ENCODE measurements at regions not wholly inside any gene's neighbourhood (a gene's known extent, or its start where the extent isn't known, plus 50 kb on each side); places are given as distances from the start of the nearest gene placed in this dataset.

DNA sequence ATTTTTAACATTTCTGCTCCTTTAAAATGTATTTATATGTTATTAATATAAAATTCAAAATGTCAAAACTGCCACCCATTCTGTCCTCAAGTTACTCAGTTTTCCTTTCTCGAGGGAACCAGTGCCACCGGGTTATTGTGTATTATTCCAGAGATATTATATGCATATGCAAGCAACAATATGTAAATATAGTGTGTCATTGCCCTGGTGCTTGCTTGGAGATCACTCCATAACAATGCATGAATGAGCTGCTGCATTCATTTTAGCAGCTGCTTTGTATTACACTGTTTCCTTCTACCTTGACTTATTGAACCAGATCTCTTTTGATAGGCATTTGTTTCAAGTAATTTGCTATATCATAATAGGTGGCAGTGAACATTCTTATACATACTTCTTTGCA lies 509.1 kb downstream of the MCTP2 start:
- H3K9me3 ChIP-seq: no peaks in the 10 kb centered on the region
- peaks cover 4% of the 10 kb centered on the region for H3K4me1 ChIP-seq
- TF ChIP-seq, protein P1, sequence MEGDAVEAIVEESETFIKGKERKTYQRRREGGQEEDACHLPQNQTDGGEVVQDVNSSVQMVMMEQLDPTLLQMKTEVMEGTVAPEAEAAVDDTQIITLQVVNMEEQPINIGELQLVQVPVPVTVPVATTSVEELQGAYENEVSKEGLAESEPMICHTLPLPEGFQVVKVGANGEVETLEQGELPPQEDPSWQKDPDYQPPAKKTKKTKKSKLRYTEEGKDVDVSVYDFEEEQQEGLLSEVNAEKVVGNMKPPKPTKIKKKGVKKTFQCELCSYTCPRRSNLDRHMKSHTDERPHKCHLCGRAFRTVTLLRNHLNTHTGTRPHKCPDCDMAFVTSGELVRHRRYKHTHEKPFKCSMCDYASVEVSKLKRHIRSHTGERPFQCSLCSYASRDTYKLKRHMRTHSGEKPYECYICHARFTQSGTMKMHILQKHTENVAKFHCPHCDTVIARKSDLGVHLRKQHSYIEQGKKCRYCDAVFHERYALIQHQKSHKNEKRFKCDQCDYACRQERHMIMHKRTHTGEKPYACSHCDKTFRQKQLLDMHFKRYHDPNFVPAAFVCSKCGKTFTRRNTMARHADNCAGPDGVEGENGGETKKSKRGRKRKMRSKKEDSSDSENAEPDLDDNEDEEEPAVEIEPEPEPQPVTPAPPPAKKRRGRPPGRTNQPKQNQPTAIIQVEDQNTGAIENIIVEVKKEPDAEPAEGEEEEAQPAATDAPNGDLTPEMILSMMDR (IDR thresholded peaks at IDR 0.05): no peak
- intact Hi-C loops (cut with DNase I): no loop called here
- DNase-seq (no peak), ATAC-seq (no peak)
- H3K27me3 ChIP-seq: no peaks in the 10 kb centered on the region
- no peaks in the 10 kb centered on the region for H3K36me3 ChIP-seq
- H3K27ac ChIP-seq: no peak overlapping the region
- H3K4me3 ChIP-seq: no peak overlapping the region

DNA sequence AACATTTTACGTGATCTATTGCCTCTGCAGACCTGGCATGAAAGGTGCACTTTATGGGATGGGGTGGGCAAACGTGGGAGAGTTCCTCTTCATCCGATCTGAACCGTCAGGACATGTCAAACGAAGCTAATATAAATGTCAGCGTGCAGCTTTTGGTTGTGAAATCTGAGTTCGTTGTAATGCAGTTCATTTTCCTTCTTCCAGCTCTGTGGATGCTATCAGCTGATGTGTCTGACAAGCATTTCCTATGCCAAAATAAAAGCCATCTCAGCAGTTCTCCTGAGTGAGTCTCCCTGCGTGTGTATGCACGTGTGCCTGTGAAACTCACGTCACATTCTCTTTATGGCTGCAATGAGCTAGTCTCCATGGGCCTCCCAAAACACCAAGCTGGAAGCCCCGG lies 512.3 kb downstream of the MCTP2 start:
- H3K27ac ChIP-seq: no peak overlapping the region
- TF ChIP-seq, protein P1 (IDR thresholded peaks at IDR 0.05): no peak
- intact Hi-C loops (cut with DNase I): no loop called here
- ATAC-seq (no peak), DNase-seq (no peak)
- no peaks in the 10 kb centered on the region for H3K36me3 ChIP-seq
- H3K9me3 ChIP-seq: no peaks in the 10 kb centered on the region
- no peak overlapping the region for H3K4me3 ChIP-seq
- no peaks in the 10 kb centered on the region for H3K27me3 ChIP-seq
- no peaks in the 10 kb centered on the region for H3K4me1 ChIP-seq

DNA sequence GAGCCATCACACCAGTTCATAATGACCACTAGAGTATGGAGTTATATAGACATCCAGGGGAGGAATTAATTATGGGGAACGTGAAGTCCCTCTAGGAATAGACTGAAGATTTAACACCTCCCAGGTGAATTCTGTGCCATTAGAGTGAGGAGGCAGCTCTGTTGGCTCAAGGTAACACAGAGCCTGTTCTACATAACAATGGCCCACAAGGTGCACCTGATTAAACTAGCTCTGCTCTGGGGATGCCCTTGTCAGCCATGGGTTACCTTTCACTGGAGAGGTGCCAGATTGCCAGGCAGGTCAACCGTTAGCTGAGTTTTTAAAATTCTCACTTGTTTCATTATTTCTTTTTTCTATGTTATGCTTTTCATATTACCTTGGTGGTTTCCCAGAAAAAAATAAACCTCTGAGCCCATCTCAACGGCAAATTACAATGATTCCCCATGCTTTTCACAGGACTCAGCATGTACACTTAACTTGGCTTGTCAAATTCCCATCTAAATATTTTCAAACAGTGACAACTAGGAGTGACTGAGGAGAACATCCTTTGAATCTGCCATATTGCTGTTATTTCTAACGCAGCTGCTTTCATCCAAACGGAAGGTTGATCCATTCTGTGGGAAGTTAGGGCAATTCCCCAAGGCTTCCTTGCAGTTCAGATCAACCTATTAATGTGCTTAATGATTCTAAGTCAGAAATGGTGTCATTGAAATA lies 512.9 kb downstream of the MCTP2 start:
- no peak for DNase-seq
- intact Hi-C loops (cut with DNase I): no loop called here
- Histone ChIP-seq H3K4me3 (no peak overlapping the region), H3K27me3 (no peaks in the 10 kb centered on the region), H3K4me1 (no peaks in the 10 kb centered on the region), H3K36me3 (no peaks in the 10 kb centered on the region), H3K9me3 (no peaks in the 10 kb centered on the region), H3K27ac (no peak overlapping the region)
- ATAC-seq: no peak
- TF ChIP-seq, protein P1 (IDR thresholded peaks at IDR 0.05): no peak

DNA sequence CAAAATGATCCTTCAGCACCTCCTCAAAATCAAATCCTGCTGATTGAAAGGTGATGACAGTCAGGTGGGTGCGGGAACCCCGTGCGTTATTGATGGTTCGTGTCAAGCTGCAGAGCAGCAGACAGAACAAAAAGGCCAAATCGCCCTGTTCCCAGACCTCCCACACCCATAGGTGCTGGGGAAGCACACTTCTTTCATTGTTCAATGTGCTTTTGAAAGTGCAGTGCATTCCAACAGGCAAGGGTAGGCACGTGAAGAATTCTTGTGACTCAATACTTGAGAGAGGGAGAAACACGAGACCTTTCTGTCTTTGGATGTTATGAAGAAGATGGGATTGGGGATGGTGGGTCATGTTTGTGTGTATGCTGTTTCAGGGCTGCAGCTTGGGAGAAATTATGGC lies 514.0 kb downstream of the MCTP2 start:
- Histone ChIP-seq H3K4me3 (no peak overlapping the region), H3K9me3 (no peaks in the 10 kb centered on the region), H3K27ac (no peak overlapping the region), H3K27me3 (no peaks in the 10 kb centered on the region), H3K36me3 (no peaks in the 10 kb centered on the region), H3K4me1 (no peaks in the 10 kb centered on the region)
- TF ChIP-seq, protein P1 (IDR thresholded peaks at IDR 0.05): no peak
- DNase-seq (no peak), ATAC-seq (peak; percentile 55)
- intact Hi-C loops (cut with DNase I): no loop called here

DNA sequence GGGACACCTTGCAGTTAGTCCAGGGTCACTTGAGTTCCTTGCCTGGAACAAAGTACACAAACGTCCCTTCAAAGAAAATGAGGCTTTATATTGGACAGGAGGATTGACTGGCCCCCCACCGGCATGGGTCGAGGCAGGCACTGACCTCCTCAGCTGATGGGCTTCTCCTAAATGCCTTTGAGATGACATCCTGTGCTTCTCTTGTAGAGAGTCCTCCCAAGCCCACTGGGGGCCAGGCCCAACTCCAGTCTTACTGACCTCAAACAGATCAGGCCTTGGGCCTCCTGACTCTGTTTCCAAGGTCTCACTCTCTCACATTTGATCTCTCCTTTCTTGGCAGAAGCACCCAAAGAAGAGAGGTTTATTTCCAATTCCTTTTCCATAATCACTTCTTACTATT lies 516.1 kb downstream of the MCTP2 start:
- ATAC-seq (no peak), DNase-seq (no peak)
- Histone ChIP-seq H3K27me3 (no peaks in the 10 kb centered on the region), H3K27ac (no peak overlapping the region), H3K9me3 (no peaks in the 10 kb centered on the region), H3K4me3 (no peak overlapping the region), H3K4me1 (no peaks in the 10 kb centered on the region), H3K36me3 (no peaks in the 10 kb centered on the region)
- intact Hi-C loops (cut with DNase I): no loop called here
- TF ChIP-seq, protein P1 (IDR thresholded peaks at IDR 0.05): no peak
